Loucy (cell line): ENCODE measurements at regions not wholly inside any gene's neighbourhood (a gene's known extent, or its start where the extent isn't known, plus 50 kb on each side); places are given as distances from the start of the nearest gene placed in this dataset.

Experiments
- H2AFZ ChIP-seq: fragments of 200-600 bp; sonication (generic); 2 replicates; pipeline ENCODE4 v1.6.0; 2016; ENCODE audit warnings: antibody characterized with exemption, mild to moderate bottlenecking, low read length, moderate library complexity
- H3F3A ChIP-seq: fragments of 200-600 bp; 2 replicates; pipeline ENCODE4 v1.6.0; 2016; ENCODE audit warnings: antibody characterized with exemption, low read depth, mild to moderate bottlenecking
- H3K27me3 ChIP-seq: fragments of 200-600 bp; sonication (generic); 2 replicates; pipeline ENCODE4 v1.6.1; 2014; ENCODE audit warnings: low read length, mild to moderate bottlenecking; ENCODE audit not compliant: insufficient read depth, poor library complexity, severe bottlenecking
- H3K36me3 ChIP-seq: fragments of 200-600 bp; sonication (generic); 2 replicates; pipeline ENCODE4 v1.6.1; 2016; ENCODE audit warnings: low read length; ENCODE audit not compliant: insufficient read depth
- H3K4me1 ChIP-seq: fragments of 200-600 bp; sonication (generic); 2 replicates; pipeline ENCODE4 v1.5.1; 2014; ENCODE audit warnings: low read length, mild to moderate bottlenecking; ENCODE audit not compliant: insufficient read depth, poor library complexity, severe bottlenecking
- H3K4me2 ChIP-seq: fragments of 200-600 bp; sonication (generic); 2 replicates; pipeline ENCODE4 v1.6.0; 2014; ENCODE audit warnings: antibody characterized with exemption, low read length, low read depth, mild to moderate bottlenecking; ENCODE audit not compliant: poor library complexity, severe bottlenecking
- H3K4me3 ChIP-seq: fragments of 200-600 bp; sonication (generic); 2 replicates; pipeline ENCODE4 v1.5.1; 2014; ENCODE audit warnings: low read length, mild to moderate bottlenecking, mixed read lengths; ENCODE audit not compliant: poor library complexity, severe bottlenecking
- H3K79me2 ChIP-seq: fragments of 200-600 bp; sonication (generic); 2 replicates; pipeline ENCODE4 v1.6.1; 2014; ENCODE audit warnings: low read length; ENCODE audit not compliant: insufficient read depth
- H3K9ac ChIP-seq: fragments of 200-600 bp; sonication (generic); 2 replicates; pipeline ENCODE4 v1.6.0; 2014; ENCODE audit warnings: mild to moderate bottlenecking, low read depth, low read length, moderate library complexity; ENCODE audit not compliant: poor library complexity, severe bottlenecking
- H3K9me2 ChIP-seq: fragments of 200-600 bp; sonication (generic); replicated peaks from 2 replicates; pipeline ENCODE4 v1.6.1; 2016; ENCODE audit warnings: low read depth, low read length, mixed read lengths
- H3K9me3 ChIP-seq: fragments of 200-600 bp; sonication (generic); 2 replicates; pipeline ENCODE4 v1.6.1; 2014; ENCODE audit warnings: mild to moderate bottlenecking, antibody characterized with exemption, low read length, low read depth; ENCODE audit not compliant: insufficient read depth
- H4K20me1 ChIP-seq: fragments of 200-600 bp; sonication (generic); 2 replicates; pipeline ENCODE4 v1.6.0; 2014; ENCODE audit warnings: antibody characterized with exemption, low read length, mild to moderate bottlenecking; ENCODE audit not compliant: insufficient read depth, poor library complexity, severe bottlenecking
- EZH2phosphoT487 ChIP-seq: fragments of 200-600 bp; IDR thresholded peaks from 2 replicates; pipeline ENCODE4 v1.6.1; 2018; ENCODE audit warnings: antibody characterized with exemption, mild to moderate bottlenecking, moderate library complexity, borderline replicate concordance
- TF ChIP-seq, protein P1 (sequence below): fragments of 200-600 bp; sonication (generic); conservative IDR thresholded peaks from 2 replicates; pipeline ENCODE4 v1.5.1; 2014; ENCODE audit warnings: mild to moderate bottlenecking, antibody characterized with exemption, low read length

DNA sequence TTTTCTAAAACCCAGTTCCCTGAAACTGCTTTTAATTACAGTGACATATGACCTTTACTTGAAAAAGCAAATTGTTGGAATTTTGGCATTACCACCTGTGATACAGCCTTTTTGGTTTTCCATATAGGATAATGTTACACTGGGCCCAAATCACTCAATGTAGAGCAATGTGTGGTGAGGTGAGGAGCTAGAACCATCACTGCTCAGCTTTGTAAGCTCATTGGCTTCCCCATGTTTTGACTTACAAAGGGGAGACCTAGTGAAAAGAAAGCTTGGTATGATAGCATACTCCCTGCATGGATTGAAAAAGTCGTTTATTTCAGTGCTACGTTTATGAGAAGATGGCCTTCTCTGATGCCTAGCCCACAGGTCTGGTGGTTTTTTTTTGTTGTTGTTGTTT is 470.4 kb upstream of the EPHA7 start:
- H3K79me2 ChIP-seq: no peaks in the 10 kb centered on the region
- no peaks in the 10 kb centered on the region for H3K27me3 ChIP-seq
- H3K9me3 ChIP-seq: no peaks in the 10 kb centered on the region
- no peak overlapping the region for H3K4me2 ChIP-seq
- no peaks in the 10 kb centered on the region for H3K4me1 ChIP-seq
- H4K20me1 ChIP-seq: no peaks in the 10 kb centered on the region
- H3K9me2 ChIP-seq: no peaks in the 10 kb centered on the region
- H2AFZ ChIP-seq: no peak overlapping the region
- H3K36me3 ChIP-seq: no peaks in the 10 kb centered on the region
- H3K4me3 ChIP-seq: no peak overlapping the region
- H3K9ac ChIP-seq: no peak overlapping the region
- no peaks in the 10 kb centered on the region for H3F3A ChIP-seq
- no peak for TF ChIP-seq EZH2phosphoT487
- TF ChIP-seq, protein P1, sequence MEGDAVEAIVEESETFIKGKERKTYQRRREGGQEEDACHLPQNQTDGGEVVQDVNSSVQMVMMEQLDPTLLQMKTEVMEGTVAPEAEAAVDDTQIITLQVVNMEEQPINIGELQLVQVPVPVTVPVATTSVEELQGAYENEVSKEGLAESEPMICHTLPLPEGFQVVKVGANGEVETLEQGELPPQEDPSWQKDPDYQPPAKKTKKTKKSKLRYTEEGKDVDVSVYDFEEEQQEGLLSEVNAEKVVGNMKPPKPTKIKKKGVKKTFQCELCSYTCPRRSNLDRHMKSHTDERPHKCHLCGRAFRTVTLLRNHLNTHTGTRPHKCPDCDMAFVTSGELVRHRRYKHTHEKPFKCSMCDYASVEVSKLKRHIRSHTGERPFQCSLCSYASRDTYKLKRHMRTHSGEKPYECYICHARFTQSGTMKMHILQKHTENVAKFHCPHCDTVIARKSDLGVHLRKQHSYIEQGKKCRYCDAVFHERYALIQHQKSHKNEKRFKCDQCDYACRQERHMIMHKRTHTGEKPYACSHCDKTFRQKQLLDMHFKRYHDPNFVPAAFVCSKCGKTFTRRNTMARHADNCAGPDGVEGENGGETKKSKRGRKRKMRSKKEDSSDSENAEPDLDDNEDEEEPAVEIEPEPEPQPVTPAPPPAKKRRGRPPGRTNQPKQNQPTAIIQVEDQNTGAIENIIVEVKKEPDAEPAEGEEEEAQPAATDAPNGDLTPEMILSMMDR: no peak

DNA sequence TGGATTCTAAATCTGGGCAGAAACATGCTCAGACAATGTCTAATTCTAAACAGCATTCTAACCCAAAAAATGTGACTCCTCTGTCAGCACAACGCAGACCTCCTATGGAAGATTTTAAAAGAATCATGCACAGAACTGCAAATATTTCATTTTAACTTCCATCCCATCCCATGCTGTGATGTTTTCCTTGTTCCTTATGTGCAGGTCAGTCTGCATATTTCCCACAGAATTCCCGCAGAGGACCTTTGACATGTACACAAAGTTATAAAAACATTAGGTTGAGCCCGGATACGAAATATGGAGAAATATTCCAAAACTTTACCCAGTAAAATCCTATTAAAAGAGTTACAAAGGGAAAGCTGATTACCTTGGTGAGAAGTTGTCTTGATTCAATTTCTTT is 467.1 kb upstream of the EPHA7 start:
- Histone ChIP-seq H3K36me3 (no peaks in the 10 kb centered on the region), H3K4me1 (no peaks in the 10 kb centered on the region), H2AFZ (no peak overlapping the region), H3K4me2 (no peak overlapping the region), H3K9me3 (no peaks in the 10 kb centered on the region), H4K20me1 (no peaks in the 10 kb centered on the region), H3K27me3 (no peaks in the 10 kb centered on the region), H3K79me2 (no peaks in the 10 kb centered on the region), H3K9me2 (no peaks in the 10 kb centered on the region), H3K4me3 (no peak overlapping the region), H3F3A (no peaks in the 10 kb centered on the region), H3K9ac (no peak overlapping the region)
- TF ChIP-seq, protein P1: no peak
- TF ChIP-seq EZH2phosphoT487: no peak

DNA sequence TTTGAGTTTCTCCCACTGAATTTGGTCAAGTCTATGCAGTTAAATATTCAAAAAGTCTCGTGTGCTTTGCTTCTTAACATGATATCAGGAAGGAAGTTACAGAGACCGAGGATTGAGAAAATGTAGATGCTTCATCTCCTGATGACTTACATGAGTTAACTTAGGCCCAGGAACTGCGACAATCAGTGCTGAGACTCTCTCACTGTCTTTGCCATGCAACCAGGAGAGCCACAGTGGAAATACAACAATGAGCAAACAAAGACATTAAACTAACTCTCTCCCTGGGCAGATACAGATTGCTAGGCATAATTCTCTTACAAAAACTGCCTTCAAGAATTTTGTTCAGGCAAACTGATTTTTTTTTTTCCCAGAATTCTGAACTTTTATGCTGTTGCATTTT is 440.6 kb upstream of the EPHA7 start:
- no peak overlapping the region for H3K9ac ChIP-seq
- H4K20me1 ChIP-seq: no peaks in the 10 kb centered on the region
- H2AFZ ChIP-seq: no peak overlapping the region
- H3K9me3 ChIP-seq: no peaks in the 10 kb centered on the region
- H3K9me2 ChIP-seq: no peaks in the 10 kb centered on the region
- no peaks in the 10 kb centered on the region for H3K4me1 ChIP-seq
- TF ChIP-seq, protein P1: no peak
- TF ChIP-seq EZH2phosphoT487: no peak
- H3K36me3 ChIP-seq: no peaks in the 10 kb centered on the region
- H3K4me3 ChIP-seq: no peak overlapping the region
- H3F3A ChIP-seq: no peaks in the 10 kb centered on the region
- no peaks in the 10 kb centered on the region for H3K79me2 ChIP-seq
- H3K27me3 ChIP-seq: no peaks in the 10 kb centered on the region
- H3K4me2 ChIP-seq: no peak overlapping the region
